Ishikawa (cell line): ENCODE measurements at regions not wholly inside any gene's neighbourhood (a gene's known extent, or its start where the extent isn't known, plus 50 kb on each side); places are given as distances from the start of the nearest gene placed in this dataset.

Source experiments
- CEBPB ChIP-seq: IDR thresholded peaks from 2 replicates; pipeline ENCODE4 v1.6.1; 2012
- CREB1 ChIP-seq: IDR thresholded peaks from 2 replicates; pipeline ENCODE4 v1.6.1; 2012; ENCODE audit warnings: low read depth
- EGR1 ChIP-seq: IDR thresholded peaks from 2 replicates; pipeline ENCODE4 v1.6.1; 2012
- EP300 ChIP-seq: IDR thresholded peaks from 2 replicates; pipeline ENCODE4 v1.6.1; 2012; ENCODE audit warnings: borderline replicate concordance
- FOXM1 ChIP-seq: IDR thresholded peaks from 2 replicates; pipeline ENCODE4 v1.6.1; 2012; ENCODE audit warnings: low read depth, borderline replicate concordance
- NFIC ChIP-seq: IDR thresholded peaks from 2 replicates; pipeline ENCODE4 v1.6.1; 2012
- RAD21 ChIP-seq: IDR thresholded peaks from 2 replicates; pipeline ENCODE4 v1.6.1; 2012; ENCODE audit warnings: low read depth
- REST ChIP-seq: IDR thresholded peaks from 2 replicates; pipeline ENCODE4 v1.6.1; 2012; ENCODE audit warnings: low read depth, mild to moderate bottlenecking
- TAF1 ChIP-seq: IDR thresholded peaks from 2 replicates; pipeline ENCODE4 v1.6.1; 2012; ENCODE audit warnings: low read depth, mild to moderate bottlenecking
- TCF12 ChIP-seq: IDR thresholded peaks from 2 replicates; pipeline ENCODE4 v1.6.1; 2012; ENCODE audit warnings: low read depth
- TEAD4 ChIP-seq: IDR thresholded peaks from 2 replicates; pipeline ENCODE4 v1.6.1; 2012
- YY1 ChIP-seq: IDR thresholded peaks from 2 replicates; pipeline ENCODE4 v1.6.1; 2012; ENCODE audit warnings: low read depth
- ZBTB7A ChIP-seq: IDR thresholded peaks from 2 replicates; pipeline ENCODE4 v1.6.1; 2012; ENCODE audit warnings: low read depth
- TF ChIP-seq, protein P1 (sequence below): IDR thresholded peaks from 2 replicates; pipeline ENCODE4 v1.6.1; 2012
- TF ChIP-seq, protein P2 (sequence below): IDR thresholded peaks from 2 replicates; pipeline ENCODE4 v1.6.1; 2012

DNA sequence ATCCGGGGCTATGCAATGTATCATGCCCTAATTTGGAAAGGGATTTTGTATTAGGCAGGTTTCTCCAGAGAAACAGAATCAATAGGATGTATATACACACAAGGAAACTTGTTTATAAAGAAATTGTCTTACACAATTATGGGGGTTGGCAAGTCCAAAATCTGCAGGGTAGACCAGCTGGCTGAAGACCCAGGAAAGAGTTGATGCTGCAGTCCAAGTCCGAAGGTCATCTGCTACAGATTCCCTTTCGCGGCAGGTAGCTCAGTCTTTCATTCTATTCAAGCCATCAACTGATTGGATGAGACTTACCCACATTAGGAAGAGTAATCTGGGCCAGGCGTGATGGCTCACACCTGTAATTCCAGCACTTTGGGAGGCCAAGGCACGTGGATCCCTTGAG, 54.6 kb upstream of the CXADR start:
- no peak for TF ChIP-seq RAD21
- no peak for TF ChIP-seq TCF12
- no peak for TF ChIP-seq YY1

DNA sequence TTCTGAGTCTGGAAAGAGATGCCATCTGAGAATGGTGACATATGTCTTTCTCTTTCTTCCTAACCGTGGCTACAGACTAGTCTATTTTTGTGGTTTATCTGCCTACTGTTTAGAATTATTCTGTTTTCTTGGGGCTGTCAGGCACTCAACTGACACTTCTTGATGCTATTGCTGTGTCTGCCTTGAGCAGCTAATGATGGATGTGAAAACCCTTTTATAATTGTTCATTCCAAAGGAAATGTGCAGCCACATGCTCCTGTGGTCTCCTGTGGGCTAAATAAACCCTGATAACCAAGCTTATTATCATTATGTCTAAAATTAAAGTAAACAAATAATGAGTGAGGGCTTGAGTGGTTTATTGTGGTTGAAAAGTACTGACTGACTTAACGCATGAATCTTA, 52.7 kb upstream of the CXADR start:
- TF ChIP-seq CEBPB (no peak), FOXM1 (no peak), EP300 (no peak), REST (no peak), CREB1 (no peak), ZBTB7A (no peak), YY1 (no peak), NFIC (no peak), EGR1 (no peak), TCF12 (no peak), TEAD4 (no peak), RAD21 (no peak), TAF1 (no peak)
- TF ChIP-seq, protein P1, sequence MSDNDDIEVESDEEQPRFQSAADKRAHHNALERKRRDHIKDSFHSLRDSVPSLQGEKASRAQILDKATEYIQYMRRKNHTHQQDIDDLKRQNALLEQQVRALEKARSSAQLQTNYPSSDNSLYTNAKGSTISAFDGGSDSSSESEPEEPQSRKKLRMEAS, result no peak
- TF ChIP-seq, protein P2, sequence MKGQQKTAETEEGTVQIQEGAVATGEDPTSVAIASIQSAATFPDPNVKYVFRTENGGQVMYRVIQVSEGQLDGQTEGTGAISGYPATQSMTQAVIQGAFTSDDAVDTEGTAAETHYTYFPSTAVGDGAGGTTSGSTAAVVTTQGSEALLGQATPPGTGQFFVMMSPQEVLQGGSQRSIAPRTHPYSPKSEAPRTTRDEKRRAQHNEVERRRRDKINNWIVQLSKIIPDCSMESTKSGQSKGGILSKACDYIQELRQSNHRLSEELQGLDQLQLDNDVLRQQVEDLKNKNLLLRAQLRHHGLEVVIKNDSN, result no peak

- TF ChIP-seq YY1, result no peak
- TF ChIP-seq, protein P1, result no peak
- TF ChIP-seq REST, result no peak
- TF ChIP-seq, protein P2, result no peak
- TF ChIP-seq TCF12, result no peak
- no peak for TF ChIP-seq CEBPB
- no peak for TF ChIP-seq NFIC
Observed at GRCh38 chr21:17461014-17461413, 51.8 kb upstream of the CXADR start.

- no peak for TF ChIP-seq RAD21
- no peak for TF ChIP-seq CREB1
- TF ChIP-seq FOXM1, result no peak
- TF ChIP-seq EP300, result no peak
- TF ChIP-seq REST, result no peak
- no peak for TF ChIP-seq NFIC
- TF ChIP-seq TAF1, result no peak
- TF ChIP-seq TEAD4, result no peak
- no peak for TF ChIP-seq ZBTB7A
- TF ChIP-seq CEBPB, result no peak
- TF ChIP-seq TCF12, result no peak
- TF ChIP-seq, protein P1, result no peak
- TF ChIP-seq YY1, result no peak
- TF ChIP-seq EGR1, result no peak
- TF ChIP-seq, protein P2, result no peak
Observed at GRCh38 chr21:17461582-17461981, 51.3 kb upstream of the CXADR start.
